ENCODE measurements at regions not wholly inside any gene's neighbourhood (a gene's known extent, or its start where the extent isn't known, plus 50 kb on each side); places are given as distances from the start of the nearest gene placed in this dataset.

GRCh38 chr2:226487573-226487972, 312.0 kb downstream of the IRS1 start:
- TF ChIP-seq ATF3 (IDR thresholded peaks at IDR 0.05) (no peak), JUND (IDR thresholded peaks at IDR 0.05) (no peak), TAF1 (conservative IDR thresholded peaks at IDR 0.05) (no peak), SP1 (IDR thresholded peaks at IDR 0.05) (no peak), REST (IDR thresholded peaks at IDR 0.05) (no peak)
- TF ChIP-seq, protein P1, sequence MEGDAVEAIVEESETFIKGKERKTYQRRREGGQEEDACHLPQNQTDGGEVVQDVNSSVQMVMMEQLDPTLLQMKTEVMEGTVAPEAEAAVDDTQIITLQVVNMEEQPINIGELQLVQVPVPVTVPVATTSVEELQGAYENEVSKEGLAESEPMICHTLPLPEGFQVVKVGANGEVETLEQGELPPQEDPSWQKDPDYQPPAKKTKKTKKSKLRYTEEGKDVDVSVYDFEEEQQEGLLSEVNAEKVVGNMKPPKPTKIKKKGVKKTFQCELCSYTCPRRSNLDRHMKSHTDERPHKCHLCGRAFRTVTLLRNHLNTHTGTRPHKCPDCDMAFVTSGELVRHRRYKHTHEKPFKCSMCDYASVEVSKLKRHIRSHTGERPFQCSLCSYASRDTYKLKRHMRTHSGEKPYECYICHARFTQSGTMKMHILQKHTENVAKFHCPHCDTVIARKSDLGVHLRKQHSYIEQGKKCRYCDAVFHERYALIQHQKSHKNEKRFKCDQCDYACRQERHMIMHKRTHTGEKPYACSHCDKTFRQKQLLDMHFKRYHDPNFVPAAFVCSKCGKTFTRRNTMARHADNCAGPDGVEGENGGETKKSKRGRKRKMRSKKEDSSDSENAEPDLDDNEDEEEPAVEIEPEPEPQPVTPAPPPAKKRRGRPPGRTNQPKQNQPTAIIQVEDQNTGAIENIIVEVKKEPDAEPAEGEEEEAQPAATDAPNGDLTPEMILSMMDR (IDR thresholded peaks at IDR 0.05; ENCODE audit: low read depth, low read length, missing input control): no peak

Measured in liver (tissue), 3 donors.